ENCODE measurements at regions not wholly inside any gene's neighbourhood (a gene's known extent, or its start where the extent isn't known, plus 50 kb on each side); places are given as distances from the start of the nearest gene placed in this dataset.

GRCh38 chr1:184299406-184299790, 87.4 kb upstream of the C1orf21 start:
- Histone ChIP-seq H3K27me3 (ENCODE audit: control insufficient read depth in 3 of 3, insufficient read depth in 3 of 3, low read length in 2 of 3) (no peaks in the 10 kb centered on the region), H3K36me3 (ENCODE audit: control insufficient read depth in 4 of 4, insufficient read depth in 4 of 4, low read length in 4 of 4) (no peaks in the 10 kb centered on the region), H3K27ac (ENCODE audit: low read depth in 1 of 2, low read length in 1 of 2) (no peak overlapping the region), H3K4me3 (no peak overlapping the region), H3K9ac (ENCODE audit: insufficient read depth in 1 of 2, low read length in 2 of 2) (no peak overlapping the region), H3K4me1 (ENCODE audit: control insufficient read depth in 5 of 5, insufficient read depth in 5 of 5, low read length in 5 of 5) (peaks cover 0 to 24% (median 12%) of the 10 kb centered on the region in 5 donors), H3K9me3 (ENCODE audit: control insufficient read depth in 4 of 4, insufficient read depth in 3 of 4, low read length in 3 of 4) (no peaks in the 10 kb centered on the region)
- ATAC-seq (ENCODE audit: insufficient read depth, low FRiP score) (no peak), DNase-seq (no peak)
- WGBS, 2 donors: 88 to 94% methylated on average over 2 of the region's 2 CpGs
- TF ChIP-seq CTCF (IDR thresholded peaks at IDR 0.05; ENCODE audit: control extremely low read depth, extremely low read depth): no peak

- H3K27me3 ChIP-seq (ENCODE audit: control insufficient read depth in 3 of 3, insufficient read depth in 3 of 3, low read length in 2 of 3): no peaks in the 10 kb centered on the region
- ATAC-seq (ENCODE audit: insufficient read depth, low FRiP score): no peak
- 69 to 73% methylated on average over 2 of the region's 2 CpGs for WGBS, 2 donors
These were observed 87.0 kb upstream of the C1orf21 start for GRCh38 chr1:184299796-184300195.

GRCh38 chr1:184300446-184300845, 86.4 kb upstream of the C1orf21 start:
- 52% methylated on average over 4 of the region's 4 CpGs for WGBS, 2 donors

More at GRCh38 chr1:184299796-184300195, 87.0 kb upstream of the C1orf21 start:
- H3K4me3 ChIP-seq: no peak overlapping the region
- DNase-seq: no peak
- H3K9me3 ChIP-seq (ENCODE audit: control insufficient read depth in 4 of 4, insufficient read depth in 3 of 4, low read length in 3 of 4): no peaks in the 10 kb centered on the region
- no peak for TF ChIP-seq CTCF (IDR thresholded peaks at IDR 0.05; ENCODE audit: control extremely low read depth, extremely low read depth)
- peaks cover 0 to 24% (median 12%) of the 10 kb centered on the region in 5 donors for H3K4me1 ChIP-seq (ENCODE audit: control insufficient read depth in 5 of 5, insufficient read depth in 5 of 5, low read length in 5 of 5)
- no peaks in the 10 kb centered on the region for H3K36me3 ChIP-seq (ENCODE audit: control insufficient read depth in 4 of 4, insufficient read depth in 4 of 4, low read length in 4 of 4)
- H3K27ac ChIP-seq (ENCODE audit: low read depth in 1 of 2, low read length in 1 of 2): no peak overlapping the region
- H3K9ac ChIP-seq (ENCODE audit: insufficient read depth in 1 of 2, low read length in 2 of 2): no peak overlapping the region

More at GRCh38 chr1:184300446-184300845, 86.4 kb upstream of the C1orf21 start:
- Histone ChIP-seq H3K36me3 (ENCODE audit: control insufficient read depth in 4 of 4, insufficient read depth in 4 of 4, low read length in 4 of 4) (no peaks in the 10 kb centered on the region), H3K9ac (ENCODE audit: insufficient read depth in 1 of 2, low read length in 2 of 2) (no peak overlapping the region), H3K4me1 (ENCODE audit: control insufficient read depth in 5 of 5, insufficient read depth in 5 of 5, low read length in 5 of 5) (peaks cover 0 to 24% (median 12%) of the 10 kb centered on the region in 5 donors), H3K27me3 (ENCODE audit: control insufficient read depth in 3 of 3, insufficient read depth in 3 of 3, low read length in 2 of 3) (no peaks in the 10 kb centered on the region), H3K27ac (ENCODE audit: low read depth in 1 of 2, low read length in 1 of 2) (no peak overlapping the region), H3K9me3 (ENCODE audit: control insufficient read depth in 4 of 4, insufficient read depth in 3 of 4, low read length in 3 of 4) (no peaks in the 10 kb centered on the region), H3K4me3 (no peak overlapping the region)
- TF ChIP-seq CTCF (IDR thresholded peaks at IDR 0.05; ENCODE audit: control extremely low read depth, extremely low read depth): no peak
- DNase-seq (peak in 1 of 3 donors; percentile 16), ATAC-seq (ENCODE audit: insufficient read depth, low FRiP score) (no peak)
